ENCODE measurements at regions not wholly inside any gene's neighbourhood (a gene's known extent, or its start where the extent isn't known, plus 50 kb on each side); places are given as distances from the start of the nearest gene placed in this dataset.

DNA sequence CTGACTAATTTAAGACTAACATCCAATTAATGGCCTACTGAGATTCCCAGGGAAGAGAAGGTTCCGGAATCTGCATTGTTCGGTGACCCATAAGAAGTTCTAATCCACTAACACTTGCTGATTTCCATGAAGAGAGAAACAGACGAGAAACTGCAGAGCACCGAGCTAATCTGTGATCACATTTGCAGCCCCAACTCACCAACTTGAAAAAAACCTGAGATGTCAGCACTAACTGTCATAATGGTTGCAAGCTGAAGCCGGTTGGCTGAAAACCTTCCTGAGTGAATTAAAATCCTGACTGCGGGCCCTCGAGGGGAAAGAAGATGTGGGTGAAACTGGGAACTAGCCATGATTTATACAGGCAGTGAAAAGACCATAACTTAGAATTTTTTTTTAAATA is 204.8 kb upstream of the IGF1R start:
- H3K27ac ChIP-seq = no peak overlapping the region
- no peak overlapping the region for H3K4me3 ChIP-seq
- ATAC-seq = no peak
- H3K36me3 ChIP-seq = no peaks in the 10 kb centered on the region
- H3K9me3 ChIP-seq = no peaks in the 10 kb centered on the region
- intact Hi-C loops (cut with DNase I) = loop anchor here in 1 of 2 donors (10.0 kb wide), 2 partner anchors 61 to 631 kb away; no protein-coding TSS in a partner anchor
- H3K27me3 ChIP-seq = no peaks in the 10 kb centered on the region
- no peaks in the 10 kb centered on the region for H3K4me1 ChIP-seq
- 52% methylated on average over 7 of the region's 7 CpGs for WGBS (ENCODE audit: insufficient coverage, low coverage, low lambda C conversion rate, missing lambda C conversion rate)
- DNase-seq = no peak
- TF ChIP-seq, protein P1, sequence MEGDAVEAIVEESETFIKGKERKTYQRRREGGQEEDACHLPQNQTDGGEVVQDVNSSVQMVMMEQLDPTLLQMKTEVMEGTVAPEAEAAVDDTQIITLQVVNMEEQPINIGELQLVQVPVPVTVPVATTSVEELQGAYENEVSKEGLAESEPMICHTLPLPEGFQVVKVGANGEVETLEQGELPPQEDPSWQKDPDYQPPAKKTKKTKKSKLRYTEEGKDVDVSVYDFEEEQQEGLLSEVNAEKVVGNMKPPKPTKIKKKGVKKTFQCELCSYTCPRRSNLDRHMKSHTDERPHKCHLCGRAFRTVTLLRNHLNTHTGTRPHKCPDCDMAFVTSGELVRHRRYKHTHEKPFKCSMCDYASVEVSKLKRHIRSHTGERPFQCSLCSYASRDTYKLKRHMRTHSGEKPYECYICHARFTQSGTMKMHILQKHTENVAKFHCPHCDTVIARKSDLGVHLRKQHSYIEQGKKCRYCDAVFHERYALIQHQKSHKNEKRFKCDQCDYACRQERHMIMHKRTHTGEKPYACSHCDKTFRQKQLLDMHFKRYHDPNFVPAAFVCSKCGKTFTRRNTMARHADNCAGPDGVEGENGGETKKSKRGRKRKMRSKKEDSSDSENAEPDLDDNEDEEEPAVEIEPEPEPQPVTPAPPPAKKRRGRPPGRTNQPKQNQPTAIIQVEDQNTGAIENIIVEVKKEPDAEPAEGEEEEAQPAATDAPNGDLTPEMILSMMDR (IDR thresholded peaks at IDR 0.05) = no peak
- TF ChIP-seq POLR2A (IDR thresholded peaks at IDR 0.05) = no peak

DNA sequence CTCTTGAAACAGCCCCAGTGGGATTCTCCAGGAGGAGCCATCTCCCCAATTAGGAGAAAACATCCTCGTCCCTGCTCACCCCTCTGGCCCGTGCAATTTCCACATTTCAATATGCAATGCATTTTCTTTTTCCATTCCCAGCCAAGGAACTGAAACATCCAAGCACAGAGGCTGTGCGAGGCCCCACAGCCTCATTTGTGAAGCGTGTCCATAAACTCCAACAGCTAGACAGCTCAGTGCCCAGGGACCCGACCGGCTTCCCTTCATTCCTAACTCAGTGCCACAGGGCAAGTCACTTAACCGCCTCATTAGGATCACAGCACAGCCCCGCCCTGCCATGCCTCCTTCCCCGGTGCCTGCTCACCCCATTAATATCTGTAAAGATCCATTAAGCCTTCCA is 204.2 kb upstream of the IGF1R start:
- TF ChIP-seq, protein P1 (IDR thresholded peaks at IDR 0.05) = no peak
- no peak for TF ChIP-seq POLR2A (IDR thresholded peaks at IDR 0.05)
- no peaks in the 10 kb centered on the region for H3K4me1 ChIP-seq
- no peak overlapping the region for H3K4me3 ChIP-seq
- H3K27me3 ChIP-seq = no peaks in the 10 kb centered on the region
- DNase-seq = no peak
- H3K36me3 ChIP-seq = no peaks in the 10 kb centered on the region
- WGBS (ENCODE audit: insufficient coverage, low coverage, low lambda C conversion rate, missing lambda C conversion rate) = 46% methylated on average over 8 of the region's 9 CpGs
- intact Hi-C loops (cut with DNase I) = loop anchor here in 1 of 2 donors (10.0 kb wide), 2 partner anchors 61 to 631 kb away; no protein-coding TSS in a partner anchor
- ATAC-seq = no peak
- no peaks in the 10 kb centered on the region for H3K9me3 ChIP-seq
- no peak overlapping the region for H3K27ac ChIP-seq

DNA sequence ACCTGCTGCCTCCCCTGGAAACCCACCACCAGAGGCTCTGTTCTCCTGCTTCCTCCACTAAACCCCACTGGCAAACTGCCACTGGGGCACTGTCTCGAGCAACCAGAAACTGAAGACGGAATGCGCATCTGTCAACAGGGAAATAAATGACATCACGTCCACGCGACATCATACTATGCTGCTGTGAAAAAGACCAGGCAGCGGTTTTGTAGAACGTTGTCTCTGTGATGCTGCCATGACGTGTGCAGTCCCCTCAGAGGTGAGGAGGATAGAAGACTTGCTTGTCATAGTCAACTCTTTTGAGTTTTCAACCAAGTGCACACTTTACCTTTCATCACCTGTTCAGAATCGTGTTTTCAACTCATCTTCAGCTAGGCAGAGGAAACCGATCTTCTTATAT is 203.0 kb upstream of the IGF1R start:
- Histone ChIP-seq H3K9me3 (no peaks in the 10 kb centered on the region), H3K4me1 (no peaks in the 10 kb centered on the region), H3K27ac (no peak overlapping the region), H3K27me3 (no peaks in the 10 kb centered on the region), H3K36me3 (no peaks in the 10 kb centered on the region), H3K4me3 (no peak overlapping the region)
- intact Hi-C loops (cut with DNase I) = loop anchor here in 1 of 2 donors (10.0 kb wide), 2 partner anchors 59 to 629 kb away; no protein-coding TSS in a partner anchor
- TF ChIP-seq, protein P1 (IDR thresholded peaks at IDR 0.05) = no peak
- no peak for TF ChIP-seq POLR2A (IDR thresholded peaks at IDR 0.05)
- WGBS (ENCODE audit: insufficient coverage, low coverage, low lambda C conversion rate, missing lambda C conversion rate) = 75% methylated on average over 11 of the region's 11 CpGs
- no peak for DNase-seq
- no peak for ATAC-seq

DNA sequence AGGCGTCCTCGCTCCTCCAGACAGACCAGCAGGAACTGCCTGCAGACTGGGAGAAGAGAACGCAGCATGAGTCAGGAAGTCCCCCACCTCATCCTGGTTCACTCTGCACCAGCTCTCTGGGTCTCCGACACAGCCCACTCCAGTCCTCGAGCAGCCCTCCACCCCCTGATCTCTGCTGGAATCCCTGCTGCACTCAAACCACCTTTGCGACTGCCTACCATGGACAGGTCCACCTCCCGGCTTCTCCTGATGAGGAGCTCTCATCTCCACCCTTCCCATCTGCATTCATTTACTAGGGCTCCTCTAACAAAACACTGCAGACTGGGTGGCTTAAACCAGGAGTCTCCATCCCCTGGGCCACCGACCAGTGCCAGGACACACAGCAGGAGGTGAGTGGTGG is 202.3 kb upstream of the IGF1R start:
- Histone ChIP-seq H3K4me1 (no peaks in the 10 kb centered on the region), H3K36me3 (no peaks in the 10 kb centered on the region), H3K27me3 (no peaks in the 10 kb centered on the region), H3K27ac (no peak overlapping the region), H3K9me3 (no peaks in the 10 kb centered on the region), H3K4me3 (no peak overlapping the region)
- DNase-seq = no peak
- TF ChIP-seq, protein P1 (IDR thresholded peaks at IDR 0.05) = no peak
- no peak for TF ChIP-seq POLR2A (IDR thresholded peaks at IDR 0.05)
- no peak for ATAC-seq
- intact Hi-C loops (cut with DNase I) = loop anchor here in 1 of 2 donors (10.0 kb wide), 2 partner anchors 59 to 629 kb away; no protein-coding TSS in a partner anchor
- 70% methylated on average over 2 of the region's 8 CpGs for WGBS (ENCODE audit: insufficient coverage, low coverage, low lambda C conversion rate, missing lambda C conversion rate)

DNA sequence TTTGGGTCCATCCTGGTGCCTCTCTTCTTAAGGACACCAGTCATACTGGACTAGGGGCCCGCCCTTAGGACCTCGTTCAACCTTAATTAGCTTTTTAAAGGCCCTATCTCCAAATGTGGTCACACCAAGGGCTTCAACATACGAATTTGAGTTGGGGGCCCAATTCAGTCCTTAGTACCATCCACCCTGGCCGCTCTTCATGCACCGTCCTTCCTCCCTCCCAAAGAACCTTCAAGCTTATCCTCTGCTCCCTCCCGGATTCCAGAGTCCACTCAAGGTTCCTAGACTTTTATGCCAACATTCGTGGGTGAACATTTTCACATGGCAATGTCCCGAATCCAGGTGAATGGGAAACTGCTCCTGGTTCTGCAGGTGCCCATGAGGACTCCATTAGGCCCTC is 201.3 kb upstream of the IGF1R start:
- TF ChIP-seq, protein P1 (IDR thresholded peaks at IDR 0.05) = no peak
- no peak for TF ChIP-seq POLR2A (IDR thresholded peaks at IDR 0.05)
- Histone ChIP-seq H3K4me3 (no peak overlapping the region), H3K36me3 (no peaks in the 10 kb centered on the region), H3K27ac (no peak overlapping the region), H3K9me3 (no peaks in the 10 kb centered on the region), H3K27me3 (no peaks in the 10 kb centered on the region), H3K4me1 (no peaks in the 10 kb centered on the region)
- intact Hi-C loops (cut with DNase I) = loop anchor here in 1 of 2 donors (10.0 kb wide), 2 partner anchors 58 to 628 kb away; no protein-coding TSS in a partner anchor
- 52% methylated on average over 8 of the region's 8 CpGs for WGBS (ENCODE audit: insufficient coverage, low coverage, low lambda C conversion rate, missing lambda C conversion rate)
- no peak for ATAC-seq
- no peak for DNase-seq
